GM23248 (cell line): ENCODE measurements at regions not wholly inside any gene's neighbourhood (a gene's known extent, or its start where the extent isn't known, plus 50 kb on each side); places are given as distances from the start of the nearest gene placed in this dataset.
"Not testable (repeated sequence)": the region's sequence is repeated elsewhere in the genome, so short reads cannot be mapped to it uniquely, and the experiment has no call there.

ENCODE experiments used
- EZH2 ChIP-seq: fragments of 200-600 bp; sonication (generic); IDR thresholded peaks from 2 replicates; pipeline ENCODE4 v1.6.1; 2018; ENCODE audit warnings: antibody characterized with exemption, mild to moderate bottlenecking; ENCODE audit not compliant: insufficient read depth, poor library complexity, severe bottlenecking
- EZH2phosphoT487 ChIP-seq: fragments of 200-600 bp; sonication (generic); IDR thresholded peaks from 2 replicates; pipeline ENCODE4 v1.6.1; 2018; ENCODE audit warnings: antibody characterized with exemption, moderate library complexity, mild to moderate bottlenecking, low read depth; ENCODE audit not compliant: insufficient read depth

DNA sequence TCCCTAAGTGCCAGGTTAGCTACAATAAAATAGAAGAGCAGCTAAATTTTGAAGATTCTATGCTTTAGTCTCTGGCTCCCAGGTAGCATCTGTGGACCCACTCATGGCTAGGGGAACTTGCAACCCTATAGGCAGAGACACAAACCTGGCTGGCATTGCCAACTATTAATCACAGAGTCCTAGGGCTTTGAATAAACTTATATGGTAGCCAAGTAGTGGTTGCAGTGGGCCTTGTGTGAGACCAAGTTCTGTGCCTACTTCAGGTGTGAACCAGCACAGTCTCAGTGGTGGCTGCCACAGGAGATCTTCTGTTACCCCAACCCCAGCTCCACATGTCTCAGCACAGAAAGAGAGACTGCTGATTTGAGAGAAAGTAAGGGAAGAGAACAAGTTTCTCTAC is 62.9 kb upstream of the ZNG1F start:
- TF ChIP-seq EZH2phosphoT487, EZH2: not testable (repeated sequence)
